NCI-H774 (cell line): ENCODE measurements at regions not wholly inside any gene's neighbourhood (a gene's known extent, or its start where the extent isn't known, plus 50 kb on each side); places are given as distances from the start of the nearest gene placed in this dataset.
A peak's percentile ranks its signal among the peaks of the same experiment; 100 is the strongest.
"Not testable (repeated sequence)": the region's sequence is repeated elsewhere in the genome, so short reads cannot be mapped to it uniquely, and the experiment has no call there.

Experiments used
- DNase-seq: peaks from one replicate; lab custom pipeline; 2025; lab: John Stamatoyannopoulos, UW

GRCh38 chr18:10169814-10170213 lies 256.0 kb downstream of the VAPA start:
- DNase-seq = no peak

GRCh38 chr18:10170375-10170774 lies 256.6 kb downstream of the VAPA start:
- peak; percentile 83 for DNase-seq

DNA sequence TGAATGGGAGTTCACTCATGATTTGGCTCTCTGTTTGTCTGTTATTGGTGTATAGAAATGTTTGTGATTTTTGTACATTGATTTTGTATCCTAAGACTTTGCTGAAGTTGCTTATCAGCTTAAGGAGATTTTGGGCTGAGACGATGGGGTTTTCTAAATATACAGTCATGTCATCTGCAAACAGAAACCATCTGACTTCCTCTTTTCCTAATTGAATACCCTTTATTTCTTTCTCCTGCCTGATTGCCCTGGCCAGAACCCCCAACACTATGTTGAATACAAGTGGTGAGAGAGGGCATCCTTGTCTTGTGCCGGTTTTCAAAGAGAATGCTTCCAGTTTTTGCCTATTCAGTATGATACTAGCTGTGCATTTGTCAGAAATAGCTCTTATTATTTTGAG lies 261.5 kb downstream of the VAPA start:
- not testable (repeated sequence) for DNase-seq

- not testable (repeated sequence) for DNase-seq
Observed at GRCh38 chr18:10179326-10179725, 265.5 kb downstream of the VAPA start.

- DNase-seq = no peak
Observed at GRCh38 chr18:10182009-10182624, 268.3 kb downstream of the VAPA start.

GRCh38 chr18:10184776-10185175 lies 269.7 kb upstream of the APCDD1 start:
- DNase-seq = no peak

DNA sequence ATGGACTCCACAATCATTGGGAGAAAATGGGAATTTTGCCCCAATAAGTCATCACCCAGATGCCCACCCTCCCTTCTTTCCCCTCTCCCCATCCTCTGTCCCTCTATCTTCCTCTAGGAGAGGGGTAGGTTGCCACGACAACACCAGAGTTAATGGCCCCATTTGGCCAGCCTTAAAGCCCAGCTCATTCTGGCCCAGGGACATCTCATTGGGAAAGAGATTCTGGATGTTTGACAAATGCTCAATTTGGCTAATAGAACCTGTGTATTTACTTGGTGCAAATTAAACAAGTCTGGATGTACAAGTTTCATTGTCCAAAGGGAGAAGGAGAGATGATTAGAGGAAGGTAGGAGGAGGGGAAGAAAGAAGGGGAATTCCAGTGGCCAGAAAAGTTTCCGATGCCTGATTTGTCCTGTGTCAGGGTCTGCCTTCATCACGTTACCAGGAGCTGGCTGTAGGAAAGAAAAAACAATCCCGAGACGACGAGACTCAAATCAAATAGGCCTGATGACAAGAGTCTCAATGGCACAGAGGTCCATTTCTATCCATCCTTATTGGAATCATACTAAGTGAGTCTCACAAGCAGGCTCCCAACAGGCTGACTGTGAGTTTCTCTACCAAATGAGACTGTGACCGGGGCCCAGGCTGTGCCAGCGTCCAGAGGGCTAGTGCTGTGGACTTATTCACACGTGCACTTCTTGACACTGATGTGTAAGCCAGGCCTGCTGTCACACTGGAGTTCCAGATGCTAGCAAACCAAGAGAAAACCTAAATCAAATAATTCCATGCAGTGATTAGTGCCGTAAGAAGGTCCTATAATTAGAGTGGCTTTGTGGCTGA lies 265.2 kb upstream of the APCDD1 start:
- no peak for DNase-seq

GRCh38 chr18:10190564-10190963 lies 263.9 kb upstream of the APCDD1 start:
- DNase-seq = no peak

GRCh38 chr18:10193444-10193843 lies 261.0 kb upstream of the APCDD1 start:
- DNase-seq = no peak

- DNase-seq = no peak
Observed at GRCh38 chr18:10194592-10194991, 259.8 kb upstream of the APCDD1 start.

DNA sequence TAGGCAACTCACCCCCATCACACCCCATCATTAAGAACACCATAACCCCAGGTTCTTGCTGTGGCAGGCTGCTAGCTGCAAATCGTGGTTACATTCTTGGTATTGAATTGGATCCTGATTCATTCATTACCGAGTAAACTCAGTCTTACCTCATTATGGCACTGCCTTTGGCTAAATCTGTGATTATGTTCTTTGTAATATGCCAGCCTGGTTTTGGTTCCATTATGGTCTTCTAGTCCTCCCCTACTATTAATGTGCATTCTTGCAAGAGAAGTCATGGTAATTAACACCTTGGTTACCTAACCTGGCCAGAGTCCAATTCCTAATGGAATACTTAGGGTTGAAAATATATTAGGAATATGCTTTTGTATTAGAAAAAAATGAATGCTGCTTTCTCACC lies 258.9 kb upstream of the APCDD1 start:
- DNase-seq = no peak

DNA sequence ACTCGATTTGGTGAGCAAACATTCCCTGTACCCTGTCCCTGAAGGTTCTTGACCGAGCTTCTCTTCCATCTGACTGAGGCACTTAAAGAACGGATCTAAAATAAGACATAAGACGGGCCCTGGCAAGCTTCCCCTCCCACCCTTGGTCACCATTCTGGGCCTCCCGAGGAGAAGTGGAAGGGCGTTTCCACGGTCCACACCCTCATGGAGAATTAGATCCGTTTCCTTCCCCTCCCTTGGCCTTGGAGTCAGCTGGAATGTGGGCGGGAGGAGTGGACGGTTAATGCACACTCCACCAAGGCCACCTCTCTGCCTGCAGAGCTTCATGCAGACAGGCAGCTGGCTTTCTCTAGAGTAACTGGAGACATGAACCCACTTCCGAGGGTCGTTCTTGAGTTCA lies 257.3 kb upstream of the APCDD1 start:
- DNase-seq = no peak

- no peak for DNase-seq
Observed at GRCh38 chr18:10201226-10201625, 253.2 kb upstream of the APCDD1 start.

- DNase-seq = no peak
Observed at GRCh38 chr18:10201659-10202058, 252.8 kb upstream of the APCDD1 start.

GRCh38 chr18:10202845-10203321 lies 251.6 kb upstream of the APCDD1 start:
- DNase-seq = no peak

DNA sequence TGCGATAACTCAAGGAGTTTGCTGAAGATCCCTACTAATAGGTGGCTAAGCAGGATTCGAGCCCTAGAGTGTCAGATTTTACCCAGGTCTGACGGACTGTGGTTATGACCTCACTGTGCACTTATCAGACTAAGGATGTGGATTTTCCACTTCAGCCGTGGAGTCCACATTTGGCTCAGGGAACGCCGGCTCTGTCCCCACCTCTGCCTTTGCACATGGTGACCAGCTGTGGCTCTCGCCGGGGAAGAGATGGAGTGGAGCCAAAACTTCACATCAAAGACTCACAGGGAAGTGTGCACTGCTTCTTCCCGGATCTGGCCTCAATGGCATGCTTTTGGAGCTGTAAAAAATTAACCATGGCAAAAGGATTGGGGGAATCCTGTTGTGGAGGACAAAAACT lies 249.3 kb upstream of the APCDD1 start:
- DNase-seq = no peak

GRCh38 chr18:10207682-10208345 lies 246.6 kb upstream of the APCDD1 start:
- DNase-seq = no peak

DNA sequence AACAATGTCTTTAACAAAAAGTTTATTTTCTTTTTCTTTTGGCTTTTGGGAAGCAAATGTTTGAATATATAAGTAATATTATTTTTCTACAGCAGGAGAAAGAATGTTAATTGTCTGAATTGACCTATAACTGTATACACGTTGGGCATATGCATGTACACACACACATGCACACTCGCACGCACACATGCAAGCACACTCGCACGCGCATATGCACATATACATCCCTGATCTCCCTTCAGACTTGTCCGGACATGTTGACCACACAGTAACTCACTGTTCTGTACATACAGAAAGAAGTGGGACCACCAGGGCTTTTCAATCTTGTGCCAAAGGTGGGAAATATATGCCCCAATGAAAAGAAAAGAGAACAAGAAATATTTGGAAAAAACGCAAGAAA lies 245.1 kb upstream of the APCDD1 start:
- DNase-seq = no peak

- no peak for DNase-seq
Observed at GRCh38 chr18:10210057-10210633, 244.3 kb upstream of the APCDD1 start.

GRCh38 chr18:10213526-10213925 lies 240.9 kb upstream of the APCDD1 start:
- peak; percentile 41 for DNase-seq

DNA sequence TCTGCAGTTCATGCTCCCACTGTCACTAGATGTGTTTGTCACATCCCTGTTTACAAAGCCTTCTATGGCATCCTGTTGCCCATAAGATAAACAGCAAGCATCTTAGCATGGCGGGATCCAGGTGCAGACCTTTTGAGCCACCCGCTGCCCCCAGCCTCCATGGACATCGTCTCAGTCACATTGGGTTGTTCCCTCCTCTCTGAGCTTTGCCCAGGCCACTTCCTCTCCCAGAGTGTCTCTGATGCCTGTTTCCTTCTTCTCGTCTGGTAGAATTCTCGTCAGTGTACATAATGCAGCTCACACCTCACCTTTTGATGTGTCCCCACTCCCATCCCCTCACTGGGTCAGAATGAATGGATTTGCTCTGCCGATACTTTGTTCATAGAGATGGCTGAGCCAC lies 239.0 kb upstream of the APCDD1 start:
- DNase-seq = no peak

GRCh38 chr18:10216791-10217190 lies 237.6 kb upstream of the APCDD1 start:
- no peak for DNase-seq

- DNase-seq = no peak
Observed at GRCh38 chr18:10217211-10217610, 237.2 kb upstream of the APCDD1 start.
